ENCODE measurements at regions not wholly inside any gene's neighbourhood (a gene's known extent, or its start where the extent isn't known, plus 50 kb on each side); places are given as distances from the start of the nearest gene placed in this dataset.

DNA sequence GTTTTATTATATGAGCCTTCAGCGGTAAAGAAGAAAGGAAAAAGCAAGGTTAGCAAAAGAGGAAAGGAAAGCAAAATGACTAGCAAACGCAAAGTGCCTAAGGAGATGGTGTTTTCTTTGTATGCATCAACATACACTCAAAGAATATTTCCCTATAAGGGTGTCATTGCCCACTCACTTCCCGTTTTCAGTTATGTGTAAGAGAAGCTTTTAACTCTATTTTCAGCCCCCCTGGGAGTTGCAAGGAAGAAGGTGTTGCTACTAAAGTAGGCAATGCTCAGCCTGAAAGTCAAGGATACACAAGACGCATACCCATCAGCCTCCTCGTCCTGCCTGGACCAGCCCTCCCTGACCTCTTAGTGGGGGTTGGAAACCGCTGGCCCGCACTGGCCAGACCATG lies 267.7 kb upstream of the ZFHX3 start:
- Histone ChIP-seq H3K27ac (ENCODE audit: low read length) (no peak overlapping the region), H3K36me3 (ENCODE audit: control insufficient read depth, low read depth, low read length) (no peaks in the 10 kb centered on the region)

DNA sequence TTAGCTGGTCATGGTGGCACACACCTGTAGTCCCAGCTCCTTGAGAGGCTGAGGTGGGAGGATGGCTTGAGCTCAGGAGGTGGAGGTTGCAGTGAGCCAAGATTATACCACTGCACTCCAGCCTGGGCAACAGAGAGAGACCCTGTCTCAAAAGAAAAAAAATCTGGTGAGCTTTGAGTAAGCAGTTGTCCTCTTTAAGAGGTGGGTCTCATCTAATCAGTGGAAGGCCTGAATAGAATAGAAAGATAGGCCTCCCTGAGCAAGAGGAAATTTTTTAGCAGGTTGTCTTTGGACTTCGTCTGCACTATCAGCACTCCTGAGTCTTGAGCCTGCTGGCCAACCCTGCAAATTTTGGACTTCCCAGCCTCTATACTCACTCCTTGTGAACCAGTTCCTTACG lies 266.0 kb upstream of the ZFHX3 start:
- Histone ChIP-seq H3K27me3 (ENCODE audit: control insufficient read depth, insufficient read depth, low read length) (no peaks in the 10 kb centered on the region), H3K9me3 (ENCODE audit: control insufficient read depth, low read depth, low read length) (no peaks in the 10 kb centered on the region), H3K4me1 (ENCODE audit: control insufficient read depth, low read depth, low read length) (peaks cover 2% of the 10 kb centered on the region), H3K9ac (ENCODE audit: low read length) (no peak overlapping the region), H3K36me3 (ENCODE audit: control insufficient read depth, low read depth, low read length) (no peaks in the 10 kb centered on the region), H3K4me3 (ENCODE audit: low read length) (no peak overlapping the region), H3K27ac (ENCODE audit: low read length) (no peak overlapping the region)

More for the DNA sequence above, 267.7 kb upstream of the ZFHX3 start:
- Histone ChIP-seq H3K9ac (ENCODE audit: low read length) (no peak overlapping the region), H3K9me3 (ENCODE audit: control insufficient read depth, low read depth, low read length) (no peaks in the 10 kb centered on the region), H3K4me1 (ENCODE audit: control insufficient read depth, low read depth, low read length) (no peaks in the 10 kb centered on the region), H3K27me3 (ENCODE audit: control insufficient read depth, insufficient read depth, low read length) (no peaks in the 10 kb centered on the region), H3K4me3 (ENCODE audit: low read length) (no peak overlapping the region)

GRCh38 chr16:73311857-73312723 lies 264.2 kb upstream of the ZFHX3 start:
- Histone ChIP-seq H3K4me1 (ENCODE audit: control insufficient read depth, low read depth, low read length) (peaks cover 2% of the 10 kb centered on the region), H3K9me3 (ENCODE audit: control insufficient read depth, low read depth, low read length) (no peaks in the 10 kb centered on the region), H3K9ac (ENCODE audit: low read length) (no peak overlapping the region), H3K4me3 (ENCODE audit: low read length) (no peak overlapping the region), H3K36me3 (ENCODE audit: control insufficient read depth, low read depth, low read length) (no peaks in the 10 kb centered on the region), H3K27me3 (ENCODE audit: control insufficient read depth, insufficient read depth, low read length) (no peaks in the 10 kb centered on the region), H3K27ac (ENCODE audit: low read length) (no peak overlapping the region)

DNA sequence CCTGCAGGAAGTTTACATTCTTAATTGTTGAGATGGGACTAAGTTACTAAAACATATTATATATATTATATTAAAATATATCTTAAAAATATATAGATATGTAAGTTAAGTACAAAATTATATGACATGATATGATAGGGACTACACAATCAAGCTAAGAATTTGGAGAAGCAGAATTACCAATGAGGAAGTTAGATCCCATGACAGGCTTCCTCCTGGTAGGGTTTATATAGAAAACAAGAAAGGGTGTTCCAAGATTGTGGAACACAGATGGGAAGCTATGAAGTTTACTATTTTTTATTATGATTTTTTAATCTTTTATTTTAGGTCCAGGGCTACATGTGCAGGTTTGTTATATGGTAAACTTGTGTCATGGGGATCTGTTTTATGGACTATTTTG lies 260.8 kb upstream of the ZFHX3 start:
- H3K9me3 ChIP-seq (ENCODE audit: control insufficient read depth, low read depth, low read length), result no peaks in the 10 kb centered on the region
- H3K4me3 ChIP-seq (ENCODE audit: low read length), result no peak overlapping the region
- H3K27me3 ChIP-seq (ENCODE audit: control insufficient read depth, insufficient read depth, low read length), result no peaks in the 10 kb centered on the region
- H3K4me1 ChIP-seq (ENCODE audit: control insufficient read depth, low read depth, low read length), result peaks cover 2% of the 10 kb centered on the region
- no peak overlapping the region for H3K9ac ChIP-seq (ENCODE audit: low read length)
- H3K36me3 ChIP-seq (ENCODE audit: control insufficient read depth, low read depth, low read length), result no peaks in the 10 kb centered on the region
- H3K27ac ChIP-seq (ENCODE audit: low read length), result no peak overlapping the region

DNA sequence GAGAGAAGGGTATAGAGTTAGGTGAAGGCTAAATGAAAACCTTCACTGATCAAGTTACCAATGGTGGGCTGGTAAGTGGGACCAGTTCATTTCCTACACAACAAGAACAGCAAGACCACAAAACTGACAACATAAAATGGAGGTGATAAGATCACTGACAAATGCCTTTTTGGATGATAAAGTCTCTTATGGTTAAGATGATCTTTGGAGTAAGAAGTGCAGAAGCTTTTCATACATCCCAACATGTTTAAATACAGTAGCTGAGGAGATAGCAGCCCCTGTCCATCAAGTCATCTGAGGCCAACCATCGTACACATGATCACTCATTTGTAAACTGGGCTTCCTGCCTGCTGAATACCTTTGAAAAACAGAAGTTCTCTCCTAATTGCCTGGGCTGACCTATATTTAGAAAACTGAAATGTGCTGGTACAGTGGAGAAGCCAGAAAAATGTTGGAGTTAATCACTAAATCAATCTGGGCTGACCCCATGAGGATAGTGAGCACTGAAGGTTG lies 259.0 kb upstream of the ZFHX3 start:
- Histone ChIP-seq H3K27me3 (ENCODE audit: control insufficient read depth, insufficient read depth, low read length) (no peaks in the 10 kb centered on the region), H3K9me3 (ENCODE audit: control insufficient read depth, low read depth, low read length) (no peaks in the 10 kb centered on the region), H3K4me3 (ENCODE audit: low read length) (no peak overlapping the region), H3K36me3 (ENCODE audit: control insufficient read depth, low read depth, low read length) (no peaks in the 10 kb centered on the region), H3K4me1 (ENCODE audit: control insufficient read depth, low read depth, low read length) (peaks cover 2% of the 10 kb centered on the region), H3K27ac (ENCODE audit: low read length) (no peak overlapping the region), H3K9ac (ENCODE audit: low read length) (no peak overlapping the region)

DNA sequence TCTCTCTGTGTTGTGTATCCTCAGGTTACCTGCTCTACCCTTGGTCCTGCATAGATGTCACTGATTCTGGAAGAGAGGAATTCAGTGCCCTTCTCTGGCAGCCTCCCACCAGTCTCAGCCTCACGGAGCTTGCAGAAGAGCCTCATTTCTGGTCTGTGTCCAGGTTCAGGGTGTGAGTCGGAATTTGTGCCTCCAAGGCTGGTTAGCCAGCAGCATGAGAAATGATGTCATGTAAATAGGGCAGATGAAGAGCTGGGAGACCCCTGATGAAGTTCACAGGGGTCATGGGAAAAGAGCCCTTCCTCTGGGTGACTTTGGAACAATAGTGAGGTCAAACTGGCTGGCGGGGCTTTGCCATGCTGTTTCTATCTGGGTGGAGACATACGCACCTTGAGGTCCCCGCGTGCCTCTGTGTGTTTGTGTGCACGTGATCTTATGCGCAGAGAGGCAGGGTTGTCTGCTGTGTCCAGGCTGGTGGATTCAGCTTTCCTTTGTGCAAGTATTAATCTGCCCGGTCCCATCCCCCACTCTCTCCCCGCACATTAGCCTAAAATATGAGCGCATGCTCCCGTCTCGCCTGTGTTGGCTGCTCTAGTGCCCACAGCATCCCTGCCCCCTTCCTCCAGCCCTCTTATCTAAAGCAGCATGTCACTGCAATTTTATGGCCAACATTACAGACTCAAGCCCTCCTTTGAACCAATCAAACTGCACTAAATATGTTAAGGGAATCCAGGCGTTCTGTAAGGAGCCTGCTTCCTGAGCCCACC lies 256.3 kb upstream of the ZFHX3 start:
- Histone ChIP-seq H3K27ac (ENCODE audit: low read length) (no peak overlapping the region), H3K4me1 (ENCODE audit: control insufficient read depth, low read depth, low read length) (no peaks in the 10 kb centered on the region), H3K27me3 (ENCODE audit: control insufficient read depth, insufficient read depth, low read length) (no peaks in the 10 kb centered on the region), H3K4me3 (ENCODE audit: low read length) (no peak overlapping the region), H3K9ac (ENCODE audit: low read length) (no peak overlapping the region), H3K36me3 (ENCODE audit: control insufficient read depth, low read depth, low read length) (no peaks in the 10 kb centered on the region), H3K9me3 (ENCODE audit: control insufficient read depth, low read depth, low read length) (no peaks in the 10 kb centered on the region)

- Histone ChIP-seq H3K27me3 (ENCODE audit: control insufficient read depth, insufficient read depth, low read length) (no peaks in the 10 kb centered on the region), H3K27ac (ENCODE audit: low read length) (no peak overlapping the region), H3K9me3 (ENCODE audit: control insufficient read depth, low read depth, low read length) (no peaks in the 10 kb centered on the region), H3K9ac (ENCODE audit: low read length) (no peak overlapping the region), H3K36me3 (ENCODE audit: control insufficient read depth, low read depth, low read length) (no peaks in the 10 kb centered on the region), H3K4me3 (ENCODE audit: low read length) (no peak overlapping the region), H3K4me1 (ENCODE audit: control insufficient read depth, low read depth, low read length) (peaks cover 3% of the 10 kb centered on the region)
Observed at GRCh38 chr16:73302942-73303341, 255.0 kb upstream of the ZFHX3 start.

DNA sequence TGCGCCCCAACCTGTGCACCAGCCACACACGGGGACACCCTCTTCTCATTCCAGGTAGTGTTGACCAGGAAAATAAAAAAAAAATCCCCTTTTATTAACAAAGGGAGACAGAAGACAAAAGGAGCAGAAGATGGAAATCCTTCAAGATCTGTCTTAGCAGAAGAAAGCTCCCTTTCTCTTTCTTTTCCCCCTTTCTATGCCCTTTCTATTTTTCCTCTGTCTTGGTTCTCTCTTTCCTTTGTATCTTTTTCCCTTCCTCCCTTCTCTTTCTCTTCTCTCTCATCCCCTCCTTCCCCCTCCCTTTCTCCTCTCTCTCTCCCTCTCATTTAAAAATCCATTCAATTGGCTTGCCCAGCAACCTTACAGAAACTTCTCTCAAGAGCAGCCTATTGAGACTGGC lies 254.1 kb upstream of the ZFHX3 start:
- Histone ChIP-seq H3K9me3 (ENCODE audit: control insufficient read depth, low read depth, low read length) (no peaks in the 10 kb centered on the region), H3K36me3 (ENCODE audit: control insufficient read depth, low read depth, low read length) (no peaks in the 10 kb centered on the region), H3K27ac (ENCODE audit: low read length) (no peak overlapping the region), H3K9ac (ENCODE audit: low read length) (no peak overlapping the region), H3K4me3 (ENCODE audit: low read length) (no peak overlapping the region), H3K4me1 (ENCODE audit: control insufficient read depth, low read depth, low read length) (peaks cover 3% of the 10 kb centered on the region), H3K27me3 (ENCODE audit: control insufficient read depth, insufficient read depth, low read length) (no peaks in the 10 kb centered on the region)

GRCh38 chr16:73299346-73299745 lies 251.4 kb upstream of the ZFHX3 start:
- Histone ChIP-seq H3K4me1 (ENCODE audit: control insufficient read depth, low read depth, low read length) (peaks cover 3% of the 10 kb centered on the region), H3K4me3 (ENCODE audit: low read length) (no peak overlapping the region), H3K9ac (ENCODE audit: low read length) (no peak overlapping the region), H3K27ac (ENCODE audit: low read length) (no peak overlapping the region), H3K36me3 (ENCODE audit: control insufficient read depth, low read depth, low read length) (no peaks in the 10 kb centered on the region), H3K9me3 (ENCODE audit: control insufficient read depth, low read depth, low read length) (no peaks in the 10 kb centered on the region), H3K27me3 (ENCODE audit: control insufficient read depth, insufficient read depth, low read length) (no peaks in the 10 kb centered on the region)

DNA sequence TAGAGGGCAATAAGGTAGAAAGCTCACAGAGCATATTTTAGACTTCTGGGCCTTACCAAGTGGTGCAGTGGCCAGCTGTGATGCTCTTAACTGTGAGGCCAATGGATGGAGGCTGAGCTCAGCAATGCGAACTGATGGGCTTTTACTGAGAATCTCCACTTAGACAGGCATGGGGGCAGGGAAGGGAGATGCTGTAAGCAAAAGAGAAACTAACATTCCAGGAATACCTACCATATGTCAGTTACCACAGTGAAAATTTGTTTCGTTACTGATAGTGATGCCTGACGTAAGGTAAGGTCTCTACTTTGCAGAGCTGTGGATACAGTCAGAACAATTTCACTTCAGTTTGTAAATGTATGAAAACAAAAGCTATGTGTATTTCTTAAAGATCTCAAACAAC lies 250.6 kb upstream of the ZFHX3 start:
- Histone ChIP-seq H3K9me3 (ENCODE audit: control insufficient read depth, low read depth, low read length) (no peaks in the 10 kb centered on the region), H3K27ac (ENCODE audit: low read length) (no peak overlapping the region), H3K36me3 (ENCODE audit: control insufficient read depth, low read depth, low read length) (no peaks in the 10 kb centered on the region), H3K9ac (ENCODE audit: low read length) (no peak overlapping the region), H3K4me1 (ENCODE audit: control insufficient read depth, low read depth, low read length) (peaks cover 3% of the 10 kb centered on the region), H3K4me3 (ENCODE audit: low read length) (no peak overlapping the region), H3K27me3 (ENCODE audit: control insufficient read depth, insufficient read depth, low read length) (no peaks in the 10 kb centered on the region)

DNA sequence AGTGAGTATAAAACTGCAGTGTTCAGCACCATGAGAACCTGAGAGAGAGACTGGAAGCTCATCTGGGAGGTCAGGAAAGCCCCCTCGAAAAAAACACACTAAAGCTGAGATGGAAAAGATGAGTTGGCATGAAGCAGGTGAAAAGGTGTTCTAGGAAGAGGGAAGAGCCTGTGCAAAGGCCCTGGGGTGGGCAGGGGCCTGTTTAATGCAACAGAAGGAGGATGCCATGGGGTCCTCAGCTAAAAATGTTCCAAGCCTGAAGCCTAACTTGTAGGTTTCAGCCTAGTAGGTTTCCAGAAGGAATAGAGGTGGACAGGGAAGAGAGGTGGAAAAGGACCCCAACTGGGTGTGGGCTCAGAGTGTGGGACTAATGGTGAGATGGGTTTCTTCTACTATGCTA lies 242.3 kb upstream of the ZFHX3 start:
- Histone ChIP-seq H3K9me3 (ENCODE audit: control insufficient read depth, low read depth, low read length) (no peaks in the 10 kb centered on the region), H3K27ac (ENCODE audit: low read length) (no peak overlapping the region), H3K27me3 (ENCODE audit: control insufficient read depth, insufficient read depth, low read length) (no peaks in the 10 kb centered on the region), H3K9ac (ENCODE audit: low read length) (no peak overlapping the region), H3K4me1 (ENCODE audit: control insufficient read depth, low read depth, low read length) (no peaks in the 10 kb centered on the region), H3K36me3 (ENCODE audit: control insufficient read depth, low read depth, low read length) (no peaks in the 10 kb centered on the region), H3K4me3 (ENCODE audit: low read length) (no peak overlapping the region)

Data from iPS-18a (cell line).